Stimulated activated naive B cell treated with anti-CD40 and anti-IgM and Interleukin-4, amounts not matched to agents 10 μg/mL and 1 μg/mL and 100 μg/mL, for 72 hours (primary cell): ENCODE measurements at regions not wholly inside any gene's neighbourhood (a gene's known extent, or its start where the extent isn't known, plus 50 kb on each side); places are given as distances from the start of the nearest gene placed in this dataset.
"Not testable (repeated sequence)": the region's sequence is repeated elsewhere in the genome, so short reads cannot be mapped to it uniquely, and the experiment has no call there.

Experiments used
- ATAC-seq, 2 donors: fragments of 150-1000 bp; cut with Tn5 transposase; replicated peaks; 2 replicates each; pipeline ENCODE4 v1.10.0; 2021; ENCODE audit warnings: moderate library complexity in 1 of 2
- DNase-seq: peaks from one replicate; pipeline ENCODE4 v3.0.0; 2021
- H3K27ac Mint-ChIP-seq: one replicate; pipeline ENCODE4 v1.8.0; 2022; ENCODE audit warnings: mild to moderate bottlenecking, mixed read lengths
- H3K27me3 Mint-ChIP-seq, 2 donors: one replicate each; pipeline ENCODE4 v1.8.0; 2022; ENCODE audit warnings: mixed read lengths in 2 of 2
- H3K36me3 Mint-ChIP-seq, 2 donors: one replicate each; pipeline ENCODE4 v1.8.0; 2022; ENCODE audit warnings: mixed read lengths in 2 of 2, mild to moderate bottlenecking in 1 of 2
- H3K4me1 Mint-ChIP-seq, 2 donors: one replicate each; pipeline ENCODE4 v1.8.0; 2022; ENCODE audit warnings: mixed read lengths in 2 of 2, mild to moderate bottlenecking in 1 of 2
- H3K4me3 Mint-ChIP-seq, 2 donors: one replicate each; pipeline ENCODE4 v1.8.0; 2022; ENCODE audit warnings: mild to moderate bottlenecking in 2 of 2, mixed read lengths in 2 of 2, moderate library complexity in 1 of 2
- H3K9me3 Mint-ChIP-seq, 2 donors: one replicate each; pipeline ENCODE4 v1.8.0; 2022; ENCODE audit warnings: mixed read lengths in 2 of 2, mild to moderate bottlenecking in 1 of 2

- Mint-ChIP-seq H3K9me3 (peaks cover 1 to 24% of the 10 kb centered on the region in 2 donors), H3K27me3 (no peaks in the 10 kb centered on the region), H3K36me3 (no peaks in the 10 kb centered on the region), H3K4me3 (no peak overlapping the region), H3K27ac (no peak overlapping the region), H3K4me1 (peaks cover 0 to 4% of the 10 kb centered on the region in 2 donors)
- ATAC-seq: no peak
- no peak for DNase-seq
These were observed 444.1 kb upstream of the TMEM132C start for GRCh38 chr12:127822809-127823411.

GRCh38 chr12:127823801-127824200 is 443.2 kb upstream of the TMEM132C start:
- Mint-ChIP-seq H3K4me3 (no peak overlapping the region), H3K27ac (no peak overlapping the region), H3K9me3 (peaks cover 1 to 23% of the 10 kb centered on the region in 2 donors), H3K36me3 (no peaks in the 10 kb centered on the region), H3K4me1 (peaks cover 0 to 4% of the 10 kb centered on the region in 2 donors), H3K27me3 (no peaks in the 10 kb centered on the region)
- no peak for DNase-seq
- ATAC-seq: no peak

- no peak for ATAC-seq
- peaks cover 4 to 10% of the 10 kb centered on the region in 2 donors for H3K9me3 Mint-ChIP-seq
These were observed 437.5 kb upstream of the TMEM132C start for GRCh38 chr12:127829281-127830064.

GRCh38 chr12:127830065-127830460 is 436.9 kb upstream of the TMEM132C start:
- ATAC-seq (no peak), DNase-seq (no peak)
- no peaks in the 10 kb centered on the region for H3K27me3 Mint-ChIP-seq

More at GRCh38 chr12:127829281-127830064, 437.5 kb upstream of the TMEM132C start:
- Mint-ChIP-seq H3K4me3 (no peak overlapping the region), H3K36me3 (no peaks in the 10 kb centered on the region), H3K27ac (no peak overlapping the region), H3K27me3 (no peaks in the 10 kb centered on the region), H3K4me1 (no peaks in the 10 kb centered on the region)
- no peak for DNase-seq

GRCh38 chr12:127830730-127831129 is 436.2 kb upstream of the TMEM132C start:
- Mint-ChIP-seq H3K36me3 (no peaks in the 10 kb centered on the region), H3K4me3 (no peak overlapping the region), H3K27ac (no peak overlapping the region), H3K9me3 (peaks cover 0 to 4% of the 10 kb centered on the region in 2 donors), H3K4me1 (no peaks in the 10 kb centered on the region), H3K27me3 (no peaks in the 10 kb centered on the region)
- DNase-seq: no peak
- no peak for ATAC-seq

More at GRCh38 chr12:127830065-127830460, 436.9 kb upstream of the TMEM132C start:
- Mint-ChIP-seq H3K4me3 (no peak overlapping the region), H3K36me3 (no peaks in the 10 kb centered on the region), H3K9me3 (peaks cover 4 to 6% of the 10 kb centered on the region in 2 donors), H3K27ac (no peak overlapping the region), H3K4me1 (no peaks in the 10 kb centered on the region)

GRCh38 chr12:127832172-127832571 is 434.8 kb upstream of the TMEM132C start:
- Mint-ChIP-seq H3K9me3 (peaks cover 0 to 3% of the 10 kb centered on the region in 2 donors), H3K27ac (no peak overlapping the region), H3K4me1 (no peaks in the 10 kb centered on the region), H3K4me3 (no peak overlapping the region), H3K36me3 (no peaks in the 10 kb centered on the region), H3K27me3 (no peaks in the 10 kb centered on the region)
- ATAC-seq (no peak), DNase-seq (no peak)

- H3K9me3 Mint-ChIP-seq: not testable (repeated sequence)
These were observed 430.2 kb upstream of the TMEM132C start for GRCh38 chr12:127836802-127837201.

GRCh38 chr12:127857661-127858060 is 409.3 kb upstream of the TMEM132C start:
- Mint-ChIP-seq H3K27me3 (no peaks in the 10 kb centered on the region), H3K27ac (no peak overlapping the region), H3K9me3 (peaks cover 0 to 10% of the 10 kb centered on the region in 2 donors), H3K4me3 (no peak overlapping the region), H3K36me3 (no peaks in the 10 kb centered on the region), H3K4me1 (no peaks in the 10 kb centered on the region)
- DNase-seq (no peak), ATAC-seq (no peak)

More at GRCh38 chr12:127836802-127837201, 430.2 kb upstream of the TMEM132C start:
- H3K4me3 Mint-ChIP-seq, H3K27ac Mint-ChIP-seq, H3K36me3 Mint-ChIP-seq, H3K27me3 Mint-ChIP-seq, DNase-seq, H3K4me1 Mint-ChIP-seq, ATAC-seq: not testable (repeated sequence)

GRCh38 chr12:127860536-127860935 is 406.4 kb upstream of the TMEM132C start:
- Mint-ChIP-seq H3K4me3 (no peak overlapping the region), H3K4me1 (no peaks in the 10 kb centered on the region), H3K27me3 (no peaks in the 10 kb centered on the region), H3K9me3 (peaks cover 0 to 14% of the 10 kb centered on the region in 2 donors), H3K27ac (no peak overlapping the region), H3K36me3 (no peaks in the 10 kb centered on the region)
- ATAC-seq (no peak), DNase-seq (no peak)

- Mint-ChIP-seq H3K4me1 (no peaks in the 10 kb centered on the region), H3K9me3 (peaks cover 0 to 14% of the 10 kb centered on the region in 2 donors), H3K36me3 (no peaks in the 10 kb centered on the region), H3K27me3 (no peaks in the 10 kb centered on the region), H3K27ac (no peak overlapping the region), H3K4me3 (no peak overlapping the region)
- ATAC-seq (no peak), DNase-seq (no peak)
These were observed 405.6 kb upstream of the TMEM132C start for GRCh38 chr12:127861406-127861805.

- DNase-seq (no peak), ATAC-seq (no peak)
- H3K36me3 Mint-ChIP-seq: no peaks in the 10 kb centered on the region
- no peak overlapping the region for H3K4me3 Mint-ChIP-seq
- H3K27ac Mint-ChIP-seq: no peak overlapping the region
- H3K27me3 Mint-ChIP-seq: no peaks in the 10 kb centered on the region
- no peaks in the 10 kb centered on the region for H3K4me1 Mint-ChIP-seq
- H3K9me3 Mint-ChIP-seq: peaks cover 3 to 5% of the 10 kb centered on the region in 2 donors
These were observed 393.7 kb upstream of the TMEM132C start for GRCh38 chr12:127873306-127873705.

GRCh38 chr12:127881371-127882140 is 385.4 kb upstream of the TMEM132C start:
- Mint-ChIP-seq H3K27me3 (no peaks in the 10 kb centered on the region), H3K36me3 (no peaks in the 10 kb centered on the region), H3K27ac (no peak overlapping the region), H3K4me3 (no peak overlapping the region), H3K4me1 (no peaks in the 10 kb centered on the region), H3K9me3 (peaks cover 8 to 9% of the 10 kb centered on the region in 2 donors)
- DNase-seq (no peak), ATAC-seq (no peak)

GRCh38 chr12:127883013-127883412 is 384.0 kb upstream of the TMEM132C start:
- ATAC-seq (no peak), DNase-seq (no peak)
- Mint-ChIP-seq H3K27me3 (no peaks in the 10 kb centered on the region), H3K4me3 (no peak overlapping the region), H3K27ac (no peak overlapping the region), H3K36me3 (no peaks in the 10 kb centered on the region), H3K9me3 (peaks cover 6 to 8% of the 10 kb centered on the region in 2 donors), H3K4me1 (no peaks in the 10 kb centered on the region)

GRCh38 chr12:127885954-127886750 is 380.8 kb upstream of the TMEM132C start:
- H3K9me3 Mint-ChIP-seq: peaks cover 5% of the 10 kb centered on the region in 2 donors
- H3K27me3 Mint-ChIP-seq: no peaks in the 10 kb centered on the region
- DNase-seq (no peak), ATAC-seq (no peak)
- H3K4me1 Mint-ChIP-seq: no peaks in the 10 kb centered on the region
- no peaks in the 10 kb centered on the region for H3K36me3 Mint-ChIP-seq
- H3K27ac Mint-ChIP-seq: no peak overlapping the region
- no peak overlapping the region for H3K4me3 Mint-ChIP-seq
